GM12891 (cell line): ENCODE measurements at regions not wholly inside any gene's neighbourhood (a gene's known extent, or its start where the extent isn't known, plus 50 kb on each side); places are given as distances from the start of the nearest gene placed in this dataset.

Experiments used
- POLR2A ChIP-seq: IDR thresholded peaks from 2 replicates; pipeline ENCODE4 v1.6.1; 2011; ENCODE audit warnings: low read depth, low read length, control low read depth
- POLR2AphosphoS5 ChIP-seq: IDR thresholded peaks from 2 replicates; pipeline ENCODE4 v1.6.1; 2011; ENCODE audit warnings: low read depth, low read length, control low read depth
- POU2F2 ChIP-seq: IDR thresholded peaks from 2 replicates; pipeline ENCODE4 v1.6.1; 2011; ENCODE audit warnings: low read depth, mild to moderate bottlenecking, control low read depth, low read length, moderate library complexity
- SPI1 ChIP-seq: IDR thresholded peaks from 2 replicates; pipeline ENCODE4 v1.6.1; 2011; ENCODE audit warnings: low read depth, low read length, control low read depth
- TAF1 ChIP-seq: IDR thresholded peaks from 2 replicates; pipeline ENCODE4 v1.6.1; 2011; ENCODE audit warnings: low read depth, low read length, control low read depth

- TF ChIP-seq POLR2A, result no peak
- TF ChIP-seq TAF1, result no peak
- TF ChIP-seq POLR2AphosphoS5, result no peak
- no peak for TF ChIP-seq SPI1
- no peak for TF ChIP-seq POU2F2
These were observed 172.7 kb upstream of the IGFBP7 start for GRCh38 chr4:57282933-57283310.
